ENCODE measurements at regions not wholly inside any gene's neighbourhood (a gene's known extent, or its start where the extent isn't known, plus 50 kb on each side); places are given as distances from the start of the nearest gene placed in this dataset.
"Not testable (repeated sequence)": the region's sequence is repeated elsewhere in the genome, so short reads cannot be mapped to it uniquely, and the experiment has no call there.

GRCh38 chr21:25169370-25169769 is 437.9 kb downstream of the MRPL39 start:
- no peak overlapping the region for H3K27ac ChIP-seq
- H3K4me3 ChIP-seq = no peak overlapping the region
- no peak for TF ChIP-seq CTCF (IDR thresholded peaks at IDR 0.05)
- no peaks in the 10 kb centered on the region for H3K36me3 ChIP-seq
- intact Hi-C loops (cut with DNase I) = no loop called here
- no peaks in the 10 kb centered on the region for H3K4me1 ChIP-seq
- ATAC-seq (no peak), DNase-seq (no peak)
- H3K27me3 ChIP-seq = no peaks in the 10 kb centered on the region
- peaks cover 0 to 33% of the 10 kb centered on the region in 2 donors for H3K9me3 ChIP-seq

GRCh38 chr21:25166904-25167303 is 440.4 kb downstream of the MRPL39 start:
- H3K27me3 ChIP-seq; intact Hi-C loops (cut with DNase I); H3K4me3 ChIP-seq; H3K4me1 ChIP-seq; H3K27ac ChIP-seq; ATAC-seq; DNase-seq; H3K36me3 ChIP-seq: not testable (repeated sequence)
- peaks cover 0 to 33% of the 10 kb centered on the region in 2 donors for H3K9me3 ChIP-seq

- intact Hi-C loops (cut with DNase I) = no loop called here
- no peak for ATAC-seq
- H3K27me3 ChIP-seq = no peaks in the 10 kb centered on the region
- no peak overlapping the region for H3K27ac ChIP-seq
- H3K4me1 ChIP-seq = no peaks in the 10 kb centered on the region
- no peak overlapping the region for H3K4me3 ChIP-seq
- no peaks in the 10 kb centered on the region for H3K36me3 ChIP-seq
- TF ChIP-seq CTCF (IDR thresholded peaks at IDR 0.05) = no peak
- peaks cover 0 to 12% of the 10 kb centered on the region in 2 donors for H3K9me3 ChIP-seq
- no peak for DNase-seq
Observed at GRCh38 chr21:25161571-25161970, 445.7 kb downstream of the MRPL39 start.

GRCh38 chr21:25155020-25155419 is 452.3 kb downstream of the MRPL39 start:
- H3K4me3 ChIP-seq; H3K4me1 ChIP-seq; DNase-seq; H3K27me3 ChIP-seq; ATAC-seq; intact Hi-C loops (cut with DNase I); H3K27ac ChIP-seq; H3K36me3 ChIP-seq: not testable (repeated sequence)
- H3K9me3 ChIP-seq = peaks cover 0 to 15% of the 10 kb centered on the region in 2 donors

GRCh38 chr21:25149022-25149421 is 458.3 kb downstream of the MRPL39 start:
- H3K9me3 ChIP-seq = peaks cover 0 to 5% of the 10 kb centered on the region in 2 donors
- intact Hi-C loops (cut with DNase I) = no loop called here
- H3K4me1 ChIP-seq = no peaks in the 10 kb centered on the region
- no peaks in the 10 kb centered on the region for H3K27me3 ChIP-seq
- no peaks in the 10 kb centered on the region for H3K36me3 ChIP-seq
- no peak overlapping the region for H3K4me3 ChIP-seq
- ATAC-seq (peak; percentile 50), DNase-seq (no peak)
- no peak overlapping the region for H3K27ac ChIP-seq
- TF ChIP-seq CTCF (IDR thresholded peaks at IDR 0.05) = no peak

- no peaks in the 10 kb centered on the region for H3K4me1 ChIP-seq
- H3K4me3 ChIP-seq = no peak overlapping the region
- no peak for ATAC-seq
- H3K27ac ChIP-seq = no peak overlapping the region
- H3K9me3 ChIP-seq = no peaks in the 10 kb centered on the region
- no peak for TF ChIP-seq CTCF (IDR thresholded peaks at IDR 0.05)
- DNase-seq = no peak
- H3K27me3 ChIP-seq = no peaks in the 10 kb centered on the region
- intact Hi-C loops (cut with DNase I) = no loop called here
- no peaks in the 10 kb centered on the region for H3K36me3 ChIP-seq
Observed at GRCh38 chr21:25139414-25139813, 467.9 kb downstream of the MRPL39 start.
